ENCODE measurements at regions not wholly inside any gene's neighbourhood (a gene's known extent, or its start where the extent isn't known, plus 50 kb on each side); places are given as distances from the start of the nearest gene placed in this dataset.

DNA sequence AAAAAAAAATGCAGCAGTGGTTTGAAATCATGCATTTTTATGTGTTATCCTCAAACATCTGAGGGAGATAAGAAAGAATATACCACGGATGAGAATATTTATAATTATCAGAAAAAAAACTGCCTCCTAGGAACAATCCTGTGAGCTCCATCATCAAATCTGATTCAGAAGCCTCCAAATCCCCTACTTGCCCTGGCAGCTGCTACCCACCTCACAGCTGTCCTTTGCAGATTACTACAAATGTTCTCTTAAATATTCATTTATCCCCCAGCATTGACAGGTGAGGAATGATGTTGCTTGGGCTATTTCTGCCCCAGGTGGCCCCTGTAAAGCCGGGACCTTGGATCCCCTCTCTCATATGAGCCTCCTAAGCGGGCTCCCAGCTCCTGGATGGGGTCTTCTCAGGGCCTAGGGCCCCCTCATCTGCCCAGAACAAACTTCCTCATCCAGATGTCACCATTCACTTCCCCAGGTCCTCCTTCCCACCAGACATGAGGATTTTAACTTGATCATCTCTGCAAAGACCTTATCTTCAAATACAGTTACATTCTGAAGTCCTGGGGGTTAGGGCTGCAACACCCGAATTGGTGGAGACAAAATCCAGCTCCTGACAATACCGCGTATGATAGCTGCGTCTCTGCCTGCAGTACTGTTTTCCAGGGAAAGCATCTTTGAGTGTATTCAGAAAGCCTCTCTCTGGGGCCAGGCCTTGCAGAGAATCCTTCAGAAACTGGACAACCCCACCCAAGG is 81.9 kb upstream of the INSIG1 start:
- no peak for TF ChIP-seq CTCF (IDR thresholded peaks at IDR 0.05)
- TF ChIP-seq POLR2A (IDR thresholded peaks at IDR 0.05), result no peak

All from lower leg skin (tissue), 3 donors.